GDM1 (cell line): ENCODE measurements at regions not wholly inside any gene's neighbourhood (a gene's known extent, or its start where the extent isn't known, plus 50 kb on each side); places are given as distances from the start of the nearest gene placed in this dataset.

Source experiments
- DNase-seq: peaks from one replicate; lab custom pipeline; 2025; lab: John Stamatoyannopoulos, UW

DNA sequence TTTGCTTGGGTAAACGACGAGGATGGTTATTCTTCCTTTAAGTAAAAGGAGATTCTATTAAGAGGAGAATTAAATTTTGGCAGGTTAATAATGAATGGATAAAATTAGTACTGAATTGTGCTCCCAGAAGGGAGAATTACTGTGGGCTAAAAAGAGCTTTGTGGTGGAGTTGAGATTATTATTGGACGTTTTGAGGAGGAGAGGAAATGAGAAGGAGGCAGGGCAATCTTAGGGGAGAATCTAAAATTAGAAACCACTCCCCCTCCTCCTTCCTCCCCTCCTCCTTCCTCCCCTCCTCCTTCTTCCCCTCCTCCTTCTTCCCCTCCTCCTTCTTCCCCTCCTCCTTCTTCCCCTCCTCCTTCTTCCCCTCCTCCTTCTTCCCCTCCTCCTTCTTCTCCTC, 331.8 kb downstream of the PRL start:
- no peak for DNase-seq

DNA sequence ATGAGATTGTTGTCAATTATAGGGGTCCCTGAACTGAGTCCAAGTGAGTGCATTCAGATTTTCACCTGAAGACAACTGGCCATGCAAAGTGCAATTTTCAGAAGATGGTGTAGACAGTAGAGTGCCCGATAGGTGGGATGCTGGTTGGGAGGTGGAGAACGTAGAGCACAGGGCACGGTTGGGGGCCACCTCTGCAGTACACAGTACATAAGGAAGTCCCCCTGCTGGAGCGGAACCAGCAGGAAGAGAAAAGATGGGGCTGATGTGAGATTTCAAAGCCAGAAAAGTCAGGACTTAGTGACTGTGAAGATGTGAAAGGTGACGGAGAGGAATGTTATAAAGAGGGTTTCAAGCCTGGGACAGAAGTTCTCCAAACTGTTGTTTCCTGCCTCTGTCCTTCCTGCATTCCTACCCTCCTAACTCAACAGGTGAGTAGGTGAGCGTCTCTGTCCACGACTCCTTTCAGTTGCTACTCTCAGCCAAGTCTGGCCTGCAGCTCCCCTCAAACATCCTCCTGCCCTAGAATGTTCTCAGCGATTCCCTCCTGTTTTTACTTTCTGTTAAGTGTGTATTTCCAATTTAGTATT, 330.8 kb downstream of the PRL start:
- no peak for DNase-seq

DNA sequence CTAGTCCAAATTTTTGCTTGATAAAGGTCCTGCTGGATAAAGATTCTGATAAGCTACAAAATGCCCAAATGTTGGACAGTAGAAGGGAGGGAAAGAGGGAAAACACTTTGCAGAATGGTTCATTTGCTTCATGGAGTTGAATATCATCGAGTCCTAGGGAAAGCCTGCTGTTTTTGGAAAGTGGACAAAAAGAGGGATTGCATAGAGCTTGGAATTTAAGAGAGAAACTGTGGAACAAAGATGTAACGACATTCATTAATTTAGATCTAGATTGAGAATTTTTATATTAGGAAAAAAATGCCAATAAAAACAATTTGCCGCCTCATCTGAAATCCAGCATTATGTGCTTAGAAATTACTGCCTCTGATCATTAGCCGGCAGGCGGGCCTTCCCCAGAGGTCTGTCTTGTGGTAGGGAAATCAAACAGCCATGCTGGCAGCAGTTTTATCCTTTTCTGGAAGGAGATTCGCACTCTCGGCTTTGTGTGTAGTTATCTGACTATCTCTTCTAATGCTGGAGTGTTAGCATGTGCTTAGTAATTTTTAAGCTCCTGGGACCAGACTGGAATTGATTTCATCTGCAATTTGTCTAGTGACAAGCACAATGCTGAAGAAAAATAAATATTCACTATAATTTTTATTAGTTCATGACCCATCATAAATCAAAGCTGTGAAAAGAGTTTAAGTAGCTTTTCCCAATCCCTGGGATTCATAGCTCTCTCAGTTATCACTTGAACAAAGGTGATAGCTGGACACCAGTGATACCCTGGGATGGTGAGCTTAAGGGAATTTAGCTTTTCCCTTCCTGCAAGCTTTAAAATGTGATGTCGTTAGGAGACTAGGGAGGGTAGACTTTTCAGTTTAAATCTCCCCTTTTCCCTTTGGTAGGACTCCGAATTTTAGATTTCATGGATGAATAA, 329.5 kb downstream of the PRL start:
- no peak for DNase-seq

DNA sequence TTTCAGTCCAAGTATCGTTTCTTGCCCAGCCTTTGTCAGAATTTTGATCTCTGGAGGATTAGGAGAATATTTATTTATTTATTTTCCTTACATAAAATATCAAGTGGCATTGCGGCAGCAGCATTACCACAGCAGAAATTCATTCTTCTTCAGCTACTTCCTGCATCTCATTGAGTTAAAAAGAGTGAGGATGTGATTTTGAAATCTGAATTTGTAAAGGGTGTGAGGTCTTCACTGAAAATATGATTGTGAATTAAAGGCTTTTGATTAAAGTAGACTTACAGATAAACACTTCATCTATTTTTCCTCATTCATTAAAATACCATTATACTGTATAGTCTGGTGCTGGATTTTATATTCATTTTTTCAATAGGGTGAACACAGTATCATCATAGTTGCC, 328.4 kb downstream of the PRL start:
- no peak for DNase-seq

DNA sequence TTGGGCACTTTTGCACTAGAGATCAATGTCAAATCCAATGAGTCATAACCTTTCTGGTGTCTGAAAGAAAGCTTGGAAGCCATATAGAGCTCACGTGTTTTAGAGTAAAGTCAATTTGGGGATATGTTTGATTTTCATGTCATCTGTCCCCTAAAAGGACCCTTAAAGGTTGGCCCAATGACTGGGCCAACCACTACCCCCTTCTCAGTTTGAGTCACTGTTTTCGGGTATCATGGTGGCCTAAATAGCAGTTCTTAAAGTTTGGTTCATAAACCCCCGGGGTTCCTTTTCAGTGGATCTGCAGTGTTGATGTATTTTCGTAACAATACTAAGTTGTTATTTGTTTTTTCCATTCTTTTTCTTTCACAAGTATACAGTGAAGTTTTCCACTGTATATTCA, 327.6 kb downstream of the PRL start:
- no peak for DNase-seq

DNA sequence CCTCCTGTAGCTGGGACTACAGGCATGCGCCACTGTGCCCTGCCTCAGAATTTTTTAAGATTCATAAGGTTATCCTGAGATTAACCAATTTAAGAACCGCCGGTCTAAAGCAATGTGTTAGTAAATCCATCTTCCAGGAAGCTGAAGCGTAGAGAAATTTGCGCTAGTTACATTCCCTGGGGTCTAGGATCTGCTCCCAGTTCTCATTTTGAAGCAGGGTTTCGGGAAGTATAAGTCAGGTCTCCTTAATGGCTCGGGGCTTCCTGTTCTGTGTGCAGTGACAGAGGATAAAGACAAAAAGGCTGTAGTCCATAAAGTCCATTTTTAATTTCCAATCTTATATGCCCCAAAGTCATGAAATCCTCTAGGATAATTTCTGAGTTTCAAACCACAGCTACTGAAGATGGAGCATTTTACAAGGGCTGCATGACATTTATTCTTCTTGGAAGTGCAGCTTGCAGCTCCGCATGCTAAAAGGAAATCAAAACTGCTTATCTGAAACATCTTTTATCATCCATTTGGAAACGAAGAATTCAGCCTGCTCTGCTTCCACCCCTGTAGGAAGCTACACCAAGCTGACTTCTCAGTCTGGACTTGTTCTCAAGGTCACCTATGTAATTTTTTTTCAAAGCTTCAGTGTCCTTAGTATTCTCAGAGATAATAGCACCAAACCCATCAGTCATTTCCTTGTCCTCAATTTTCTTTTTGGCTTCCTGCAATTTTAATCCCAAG, 326.1 kb downstream of the PRL start:
- no peak for DNase-seq

DNA sequence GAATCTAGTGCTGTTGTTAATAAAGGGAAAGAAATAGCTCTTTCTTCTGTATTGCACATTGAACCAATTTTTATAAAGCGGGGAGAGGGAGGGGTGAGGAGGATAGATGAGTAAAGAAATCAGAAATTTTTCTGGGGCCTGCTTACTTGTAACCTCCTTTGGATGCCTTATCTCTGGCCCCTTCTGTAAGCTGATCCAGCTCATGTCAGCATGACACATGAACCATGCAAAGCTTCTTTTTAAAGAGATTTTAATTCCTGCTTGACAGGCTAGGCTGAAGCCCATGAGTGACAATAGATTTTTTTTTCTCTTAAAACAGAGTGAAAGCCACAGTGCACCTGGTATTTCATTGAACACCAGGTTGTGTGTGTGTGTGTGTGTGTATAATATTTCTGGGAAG, 325.3 kb downstream of the PRL start:
- no peak for DNase-seq

DNA sequence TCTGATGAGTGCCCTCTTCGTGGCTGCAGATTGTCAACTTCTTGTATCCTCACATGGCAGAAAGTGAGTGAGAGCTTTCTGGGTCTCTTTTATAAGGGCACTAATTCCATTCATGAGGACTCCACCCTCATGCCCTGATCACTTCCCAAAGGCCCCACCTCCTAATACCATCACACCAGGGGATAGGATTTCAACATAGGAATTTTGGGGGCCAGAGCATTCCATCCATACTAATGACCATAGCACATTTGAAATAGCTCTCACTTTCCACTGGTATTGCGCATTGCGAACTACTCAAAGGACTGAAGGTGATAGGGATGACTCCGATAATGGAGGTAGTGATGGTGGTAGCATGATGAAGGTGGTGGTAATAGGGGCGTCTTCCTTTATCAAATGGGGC, 324.3 kb downstream of the PRL start:
- no peak for DNase-seq

DNA sequence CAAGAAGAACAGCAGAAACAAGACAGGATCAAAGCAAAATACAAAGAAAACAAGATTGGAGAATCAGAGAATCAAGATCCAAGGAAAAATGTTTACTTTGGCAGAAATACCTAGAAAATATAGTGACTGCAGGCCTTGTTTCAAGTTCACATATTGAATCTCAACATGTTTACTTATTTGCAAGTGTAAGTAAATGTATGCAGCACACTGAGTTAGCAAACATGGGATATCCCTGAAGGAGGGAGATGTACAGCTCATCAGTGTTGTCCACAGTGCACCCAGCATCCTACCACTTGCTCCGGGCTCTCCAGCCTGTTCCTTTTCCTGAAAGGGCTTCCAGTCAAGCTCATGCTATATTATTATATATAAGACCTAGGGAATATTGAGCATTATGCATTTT, 319.5 kb downstream of the PRL start:
- no peak for DNase-seq

DNA sequence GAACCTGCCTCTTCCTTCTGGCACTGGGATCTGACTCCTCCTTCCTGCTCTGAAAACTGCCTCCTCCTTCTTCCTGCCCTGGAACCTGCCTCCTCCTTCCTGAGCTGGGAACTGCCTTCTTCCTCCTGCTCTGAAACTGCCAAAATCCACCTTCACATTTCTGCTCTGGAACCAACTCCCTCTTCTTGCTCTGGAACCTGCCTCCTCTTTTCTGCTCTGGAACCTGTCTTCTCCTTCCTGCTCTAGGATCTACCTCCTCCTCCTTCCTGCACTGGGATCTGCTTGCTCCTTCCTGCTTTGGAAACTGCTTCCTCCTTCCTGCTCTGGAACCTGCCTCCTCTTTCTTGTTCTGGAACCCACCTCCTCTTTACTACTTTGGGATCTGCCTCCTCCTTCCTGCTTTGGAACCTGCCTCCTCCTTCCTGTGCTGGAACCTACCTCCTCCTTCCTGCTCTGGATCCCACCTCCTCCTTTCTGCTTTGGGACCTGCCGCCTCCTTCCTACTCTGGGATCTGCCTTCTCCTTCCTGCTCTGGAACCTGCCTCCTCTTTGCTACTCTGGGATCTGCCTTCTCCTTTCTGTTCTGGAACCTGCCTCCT, 315.5 kb downstream of the PRL start:
- no peak for DNase-seq

DNA sequence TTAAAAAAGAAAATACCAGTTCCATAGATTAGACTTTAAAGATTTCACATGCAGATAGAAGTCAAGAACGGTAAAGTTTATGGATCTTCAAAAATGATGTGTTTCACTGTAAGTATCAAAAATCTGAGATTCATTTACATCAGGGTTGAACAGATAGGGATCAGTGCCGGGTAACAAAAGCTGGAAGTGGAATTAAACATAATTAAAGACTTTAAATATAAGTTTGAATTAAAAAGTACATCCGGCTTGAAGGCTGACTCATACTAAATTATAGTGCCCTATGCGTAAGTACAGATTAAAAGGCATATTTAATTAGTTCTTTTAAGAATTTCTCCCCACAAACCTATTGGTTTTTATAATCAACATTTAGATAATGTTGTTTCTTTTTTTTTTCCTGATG, 312.7 kb downstream of the PRL start:
- DNase-seq: no peak

DNA sequence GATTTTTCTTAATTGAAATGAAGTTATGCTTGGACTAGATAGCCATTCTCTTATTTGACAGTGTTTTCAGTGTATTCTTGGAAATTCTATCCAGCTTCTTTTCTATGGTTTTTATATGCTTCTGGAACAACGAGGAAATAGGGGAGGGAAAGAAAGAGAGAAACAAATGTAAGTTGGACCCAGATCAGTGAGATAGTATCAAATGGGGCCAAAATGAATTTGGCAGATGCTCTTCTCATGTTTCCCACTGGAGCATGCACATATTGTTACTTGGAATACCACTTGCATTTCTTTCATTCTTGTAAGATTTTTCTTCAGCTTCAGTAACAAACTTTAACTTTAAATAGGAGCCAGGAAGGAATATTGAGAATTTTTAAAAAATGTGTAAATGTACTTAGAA, 312.3 kb downstream of the PRL start:
- DNase-seq: no peak

DNA sequence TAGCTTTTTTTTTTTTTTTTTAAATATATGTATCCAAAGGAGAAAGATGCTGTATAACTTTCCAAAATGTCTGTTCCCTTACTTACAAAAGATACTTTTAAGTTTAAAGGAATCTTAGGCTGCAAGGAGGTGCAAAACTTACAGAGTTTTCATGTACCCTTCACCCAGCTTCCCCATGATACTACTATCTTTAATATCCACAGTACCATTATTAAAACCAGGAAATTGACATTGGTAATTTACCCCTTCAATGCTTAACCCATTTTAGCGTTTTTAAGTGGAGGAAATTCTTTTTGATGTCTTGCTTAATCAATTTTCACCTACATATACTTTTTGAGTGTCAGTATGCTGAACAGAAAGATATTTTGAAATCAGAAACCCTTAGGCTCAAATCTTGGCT, 310.9 kb downstream of the PRL start:
- DNase-seq: no peak

DNA sequence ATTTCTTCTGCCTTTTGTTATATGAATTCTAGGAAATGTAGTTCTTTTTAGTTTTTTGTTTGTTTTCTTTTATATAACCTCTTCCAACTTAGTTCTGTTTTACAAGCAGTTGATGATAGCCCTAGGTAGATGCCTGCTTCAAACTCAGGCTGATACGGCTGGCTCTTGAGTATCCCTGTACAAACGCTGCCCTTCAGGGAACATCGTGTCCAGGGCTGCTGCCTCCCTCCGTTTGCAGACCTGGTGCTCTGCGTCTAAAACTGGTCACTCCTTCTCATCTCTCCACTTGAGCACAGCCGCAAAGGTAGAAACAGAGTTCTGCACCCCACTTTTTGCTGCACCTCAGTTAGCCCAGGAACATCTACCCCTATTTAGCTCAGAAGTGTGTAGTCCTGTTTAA, 310.1 kb downstream of the PRL start:
- DNase-seq: no peak

DNA sequence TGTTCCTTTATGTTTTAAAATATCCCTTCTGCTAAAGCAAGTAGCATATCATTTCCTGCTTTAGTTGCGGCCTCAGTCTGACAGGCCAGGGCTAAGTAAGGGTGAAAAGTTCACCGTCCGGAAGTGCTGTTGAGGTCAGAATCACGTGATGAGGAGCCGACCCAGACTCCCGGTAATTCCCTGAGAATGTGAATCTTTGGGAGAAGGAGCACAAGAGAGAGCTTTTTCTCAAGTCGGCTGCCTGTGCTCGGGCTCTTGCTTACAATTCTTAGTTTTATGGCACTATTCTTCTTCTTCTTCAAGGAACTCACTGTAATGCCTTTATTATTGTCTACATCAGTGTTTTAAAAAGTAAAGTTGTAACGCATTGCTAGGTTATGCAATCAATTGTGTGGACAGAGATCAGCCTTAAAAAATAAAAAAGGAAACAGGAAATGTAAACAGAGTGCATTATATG, 309.3 kb downstream of the PRL start:
- DNase-seq: peak; percentile 66

DNA sequence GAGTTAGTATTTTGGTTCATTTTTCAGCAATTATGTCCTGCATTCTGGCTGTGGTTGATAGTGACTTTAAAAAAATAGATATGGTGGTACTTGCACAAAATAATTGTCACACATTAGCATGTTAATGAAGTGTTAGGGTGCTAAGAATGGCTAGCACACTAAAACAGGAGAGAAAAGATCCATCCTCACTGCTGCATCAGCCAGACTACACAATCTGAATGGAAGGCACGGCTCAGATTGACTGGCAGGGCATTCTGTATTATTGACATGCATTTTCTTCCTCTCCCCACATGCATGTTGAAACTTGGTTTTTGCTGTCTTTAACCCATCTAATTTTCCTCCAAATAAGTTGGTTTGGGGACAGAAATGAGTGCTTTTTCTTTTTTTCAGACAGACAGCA, 306.3 kb downstream of the PRL start:
- no peak for DNase-seq

DNA sequence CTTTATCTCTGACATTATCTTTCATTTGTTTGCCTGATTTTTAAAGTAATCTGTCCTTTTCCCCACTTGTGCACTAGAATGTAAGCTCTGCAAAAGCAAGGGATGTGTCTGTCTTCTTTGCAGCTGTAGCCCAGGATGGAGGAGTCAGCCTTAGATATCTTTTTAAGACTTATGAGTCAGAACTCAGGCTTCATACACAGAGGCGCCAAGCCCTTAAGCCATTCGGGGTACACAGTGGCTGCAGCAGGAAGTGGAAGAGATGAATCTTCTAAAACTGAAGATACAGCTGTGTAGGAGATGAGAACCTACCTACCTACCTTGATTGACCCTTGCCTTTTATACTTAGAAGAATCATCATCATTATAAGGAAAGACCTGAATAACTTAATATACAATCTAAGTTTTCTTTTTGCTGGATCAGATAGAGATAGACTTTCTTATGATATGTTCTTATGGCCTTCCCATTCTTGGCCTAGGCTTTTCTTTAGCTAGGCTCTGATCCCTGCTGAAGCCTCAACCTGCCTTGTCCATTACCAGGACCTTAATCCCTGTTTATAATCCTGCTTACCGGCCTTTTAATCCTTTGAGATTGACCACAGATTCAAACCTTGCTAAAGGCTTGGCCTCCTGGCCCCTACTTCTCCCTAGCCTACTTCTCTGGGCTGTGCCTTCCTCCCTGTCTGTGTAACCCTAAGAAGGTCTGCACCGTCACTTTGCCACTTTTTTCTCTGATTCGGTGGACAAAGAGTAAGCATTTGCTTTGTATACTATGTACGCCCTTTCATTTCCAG, 304.5 kb downstream of the PRL start:
- no peak for DNase-seq

DNA sequence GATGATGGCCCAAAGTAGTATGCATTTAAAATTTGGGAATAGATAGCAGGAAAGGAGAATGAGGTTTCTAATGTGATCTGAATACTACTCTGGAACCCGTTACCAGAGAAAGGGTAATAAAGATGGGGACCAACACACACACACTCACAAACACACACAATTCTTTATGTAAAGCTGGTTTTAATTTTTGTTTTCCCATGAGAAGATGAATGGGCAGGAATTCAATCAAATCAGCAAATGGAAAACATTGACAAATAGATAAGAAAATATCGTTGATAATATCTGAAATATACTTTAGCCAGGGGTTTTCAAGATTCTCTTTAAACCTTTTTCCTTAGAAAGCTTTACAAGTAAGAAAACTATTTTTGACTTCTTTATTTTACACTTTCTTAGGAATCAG, 303.0 kb downstream of the PRL start:
- DNase-seq: no peak

DNA sequence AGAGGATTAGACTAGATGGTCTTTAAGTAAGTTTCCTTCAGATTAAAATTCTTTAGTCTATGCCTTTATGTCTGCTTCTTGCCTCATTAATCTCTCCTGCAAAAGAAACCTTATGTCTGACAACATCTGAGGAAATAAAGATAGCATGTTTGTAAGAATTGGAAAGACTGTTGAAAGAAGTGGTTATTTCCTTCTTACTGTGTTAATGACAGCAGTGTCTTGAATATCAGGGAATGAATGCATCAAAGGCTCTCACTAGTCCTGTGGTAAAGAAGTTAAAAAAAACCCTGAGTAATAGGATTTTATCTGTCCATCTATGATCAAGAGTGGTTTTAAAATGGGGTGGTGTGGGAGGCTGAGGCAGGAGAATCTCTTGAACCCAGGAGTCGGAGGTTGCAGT, 302.0 kb downstream of the PRL start:
- no peak for DNase-seq

DNA sequence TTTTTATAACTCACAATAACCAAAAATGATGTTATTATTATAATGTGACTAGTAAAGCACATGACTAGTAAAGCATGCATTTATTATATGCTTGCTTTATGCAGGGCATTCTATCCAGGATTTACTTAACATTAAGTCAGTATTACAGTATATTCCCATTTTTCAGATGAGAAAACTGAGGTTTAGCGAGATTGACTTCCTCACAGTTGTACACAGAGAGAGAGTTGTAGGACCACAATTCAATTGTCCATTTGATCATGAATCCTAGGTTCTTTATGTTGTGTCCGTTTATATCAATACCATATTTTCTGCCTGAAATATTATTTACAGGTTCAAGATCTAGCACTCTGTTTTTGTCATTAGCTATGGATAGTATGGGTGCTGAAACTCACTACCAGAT, 301.5 kb downstream of the PRL start:
- no peak for DNase-seq

DNA sequence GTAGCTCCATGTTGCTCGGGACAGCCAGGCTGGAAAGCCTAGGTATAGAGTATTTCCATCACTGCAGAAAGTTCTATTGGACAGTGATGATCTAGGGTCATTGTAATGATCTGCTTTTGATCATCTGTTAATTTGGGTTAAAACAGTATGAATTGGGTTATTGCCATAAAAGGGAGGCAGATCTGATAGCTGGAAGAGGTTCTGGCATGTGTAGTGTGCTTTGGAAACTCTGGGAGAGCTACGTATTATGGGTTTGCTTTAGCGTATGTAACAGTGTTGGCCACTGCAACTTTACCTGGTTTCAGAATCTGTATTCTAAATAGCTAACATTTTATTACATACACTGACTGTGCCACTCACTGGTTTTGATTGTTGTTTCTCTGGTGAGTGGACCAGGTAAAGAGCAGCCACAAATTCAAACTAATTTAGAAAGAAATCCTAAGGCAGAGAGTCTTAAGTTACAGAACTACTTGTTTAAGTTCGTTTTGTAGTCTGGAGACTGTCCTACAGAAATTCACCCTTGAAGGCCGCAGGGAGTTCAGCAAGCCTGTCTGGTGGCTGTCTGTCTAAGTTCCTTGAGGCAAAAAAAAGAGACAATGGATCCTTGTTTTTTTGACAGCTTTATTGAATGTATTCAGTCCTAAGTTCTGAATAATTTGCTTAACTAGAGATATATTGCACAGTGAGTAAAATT, 300.3 kb downstream of the PRL start:
- DNase-seq: no peak
